T-helper 1 cell treated with Interleukin-12 subunit alpha and Interleukin-12 subunit beta and Interleukin-4 antibody, amounts not matched to agents 30 μg/mL and 1 μg/mL, for 36 hours (primary cell): ENCODE measurements at regions not wholly inside any gene's neighbourhood (a gene's known extent, or its start where the extent isn't known, plus 50 kb on each side); places are given as distances from the start of the nearest gene placed in this dataset.

Experiments
- H3K27ac Mint-ChIP-seq: one replicate; pipeline ENCODE4 v1.8.0; 2021; ENCODE audit warnings: mild to moderate bottlenecking, mixed read lengths
- H3K27me3 Mint-ChIP-seq: one replicate; pipeline ENCODE4 v1.8.0; 2021; ENCODE audit warnings: low read depth, mixed read lengths
- H3K36me3 Mint-ChIP-seq: one replicate; pipeline ENCODE4 v1.8.0; 2021; ENCODE audit warnings: low read depth, mixed read lengths
- H3K4me1 Mint-ChIP-seq: one replicate; pipeline ENCODE4 v1.8.0; 2021; ENCODE audit warnings: low read depth, mixed read lengths
- H3K4me3 Mint-ChIP-seq: one replicate; pipeline ENCODE4 v1.8.0; 2021; ENCODE audit warnings: mild to moderate bottlenecking, moderate library complexity, mixed read lengths
- H3K9me3 Mint-ChIP-seq: one replicate; pipeline ENCODE4 v1.8.0; 2021; ENCODE audit warnings: mixed read lengths

- Mint-ChIP-seq H3K9me3 (peaks cover 4% of the 10 kb centered on the region), H3K4me1 (no peaks in the 10 kb centered on the region), H3K4me3 (no peak overlapping the region), H3K27ac (no peak overlapping the region), H3K36me3 (no peaks in the 10 kb centered on the region), H3K27me3 (no peaks in the 10 kb centered on the region)
These were observed 451.7 kb downstream of the DNAJB9 start for GRCh38 chr7:109021390-109021789.

GRCh38 chr7:109029866-109030265 lies 460.2 kb downstream of the DNAJB9 start:
- no peaks in the 10 kb centered on the region for H3K4me1 Mint-ChIP-seq
- H3K36me3 Mint-ChIP-seq, result no peaks in the 10 kb centered on the region
- no peaks in the 10 kb centered on the region for H3K27me3 Mint-ChIP-seq
- H3K27ac Mint-ChIP-seq, result no peak overlapping the region
- H3K4me3 Mint-ChIP-seq, result no peak overlapping the region
- peaks cover 10% of the 10 kb centered on the region for H3K9me3 Mint-ChIP-seq

GRCh38 chr7:109044691-109045090 lies 475.0 kb downstream of the DNAJB9 start:
- peaks cover 11% of the 10 kb centered on the region for H3K9me3 Mint-ChIP-seq
- no peak overlapping the region for H3K4me3 Mint-ChIP-seq
- no peaks in the 10 kb centered on the region for H3K27me3 Mint-ChIP-seq
- no peaks in the 10 kb centered on the region for H3K36me3 Mint-ChIP-seq
- H3K4me1 Mint-ChIP-seq, result no peaks in the 10 kb centered on the region
- H3K27ac Mint-ChIP-seq, result no peak overlapping the region

- no peaks in the 10 kb centered on the region for H3K4me1 Mint-ChIP-seq
- H3K36me3 Mint-ChIP-seq, result no peaks in the 10 kb centered on the region
- H3K9me3 Mint-ChIP-seq, result no peaks in the 10 kb centered on the region
- H3K27me3 Mint-ChIP-seq, result no peaks in the 10 kb centered on the region
- H3K27ac Mint-ChIP-seq, result no peak overlapping the region
- H3K4me3 Mint-ChIP-seq, result no peak overlapping the region
These were observed 479.7 kb downstream of the DNAJB9 start for GRCh38 chr7:109049366-109049765.

- H3K27me3 Mint-ChIP-seq, result no peaks in the 10 kb centered on the region
- H3K9me3 Mint-ChIP-seq, result no peaks in the 10 kb centered on the region
- no peak overlapping the region for H3K27ac Mint-ChIP-seq
- H3K4me1 Mint-ChIP-seq, result no peaks in the 10 kb centered on the region
- no peaks in the 10 kb centered on the region for H3K36me3 Mint-ChIP-seq
- no peak overlapping the region for H3K4me3 Mint-ChIP-seq
These were observed 489.4 kb downstream of the DNAJB9 start for GRCh38 chr7:109059089-109059488.

- no peaks in the 10 kb centered on the region for H3K9me3 Mint-ChIP-seq
These were observed 493.1 kb downstream of the DNAJB9 start for GRCh38 chr7:109062798-109063197.

GRCh38 chr7:109073543-109073942 lies 503.9 kb downstream of the DNAJB9 start:
- H3K27ac Mint-ChIP-seq, result no peak overlapping the region
- no peaks in the 10 kb centered on the region for H3K9me3 Mint-ChIP-seq
- H3K27me3 Mint-ChIP-seq, result no peaks in the 10 kb centered on the region
- no peaks in the 10 kb centered on the region for H3K4me1 Mint-ChIP-seq
- H3K4me3 Mint-ChIP-seq, result no peak overlapping the region
- no peaks in the 10 kb centered on the region for H3K36me3 Mint-ChIP-seq

More at GRCh38 chr7:109062798-109063197, 493.1 kb downstream of the DNAJB9 start:
- no peaks in the 10 kb centered on the region for H3K4me1 Mint-ChIP-seq
- H3K27ac Mint-ChIP-seq, result no peak overlapping the region
- no peak overlapping the region for H3K4me3 Mint-ChIP-seq
- H3K27me3 Mint-ChIP-seq, result no peaks in the 10 kb centered on the region
- H3K36me3 Mint-ChIP-seq, result no peaks in the 10 kb centered on the region

- no peak overlapping the region for H3K4me3 Mint-ChIP-seq
- H3K27ac Mint-ChIP-seq, result no peak overlapping the region
- no peaks in the 10 kb centered on the region for H3K4me1 Mint-ChIP-seq
- H3K36me3 Mint-ChIP-seq, result no peaks in the 10 kb centered on the region
- no peaks in the 10 kb centered on the region for H3K27me3 Mint-ChIP-seq
- H3K9me3 Mint-ChIP-seq, result no peaks in the 10 kb centered on the region
These were observed 506.8 kb downstream of the DNAJB9 start for GRCh38 chr7:109076396-109076972.

- H3K27me3 Mint-ChIP-seq, result no peaks in the 10 kb centered on the region
- H3K4me3 Mint-ChIP-seq, result no peak overlapping the region
- peaks cover 5% of the 10 kb centered on the region for H3K9me3 Mint-ChIP-seq
- H3K36me3 Mint-ChIP-seq, result no peaks in the 10 kb centered on the region
- H3K27ac Mint-ChIP-seq, result no peak overlapping the region
- H3K4me1 Mint-ChIP-seq, result no peaks in the 10 kb centered on the region
These were observed 521.4 kb downstream of the DNAJB9 start for GRCh38 chr7:109091042-109091441.

GRCh38 chr7:109092268-109092667 lies 522.6 kb downstream of the DNAJB9 start:
- peaks cover 2% of the 10 kb centered on the region for H3K9me3 Mint-ChIP-seq
- no peaks in the 10 kb centered on the region for H3K36me3 Mint-ChIP-seq

GRCh38 chr7:109101332-109101731 lies 531.7 kb downstream of the DNAJB9 start:
- Mint-ChIP-seq H3K4me1 (no peaks in the 10 kb centered on the region), H3K27ac (no peak overlapping the region), H3K4me3 (no peak overlapping the region), H3K27me3 (no peaks in the 10 kb centered on the region), H3K36me3 (no peaks in the 10 kb centered on the region), H3K9me3 (no peaks in the 10 kb centered on the region)

More at GRCh38 chr7:109092268-109092667, 522.6 kb downstream of the DNAJB9 start:
- Mint-ChIP-seq H3K4me1 (no peaks in the 10 kb centered on the region), H3K27ac (no peak overlapping the region), H3K27me3 (no peaks in the 10 kb centered on the region), H3K4me3 (no peak overlapping the region)

- H3K36me3 Mint-ChIP-seq, result no peaks in the 10 kb centered on the region
- H3K27ac Mint-ChIP-seq, result no peak overlapping the region
- H3K4me1 Mint-ChIP-seq, result no peaks in the 10 kb centered on the region
- H3K27me3 Mint-ChIP-seq, result no peaks in the 10 kb centered on the region
- H3K9me3 Mint-ChIP-seq, result peaks cover 4% of the 10 kb centered on the region
- no peak overlapping the region for H3K4me3 Mint-ChIP-seq
These were observed 539.9 kb downstream of the DNAJB9 start for GRCh38 chr7:109109558-109109957.

GRCh38 chr7:109111086-109111485 lies 541.4 kb downstream of the DNAJB9 start:
- Mint-ChIP-seq H3K4me1 (no peaks in the 10 kb centered on the region), H3K27me3 (no peaks in the 10 kb centered on the region), H3K9me3 (peaks cover 4% of the 10 kb centered on the region), H3K4me3 (no peak overlapping the region), H3K27ac (no peak overlapping the region), H3K36me3 (no peaks in the 10 kb centered on the region)

GRCh38 chr7:109121599-109122300 lies 552.1 kb downstream of the DNAJB9 start:
- Mint-ChIP-seq H3K27ac (no peak overlapping the region), H3K36me3 (no peaks in the 10 kb centered on the region), H3K4me3 (no peak overlapping the region), H3K9me3 (no peaks in the 10 kb centered on the region), H3K4me1 (no peaks in the 10 kb centered on the region), H3K27me3 (no peaks in the 10 kb centered on the region)

- H3K27ac Mint-ChIP-seq, result no peak overlapping the region
These were observed 555.3 kb downstream of the DNAJB9 start for GRCh38 chr7:109125001-109125400.

More at GRCh38 chr7:109125001-109125400, 555.3 kb downstream of the DNAJB9 start:
- no peak overlapping the region for H3K4me3 Mint-ChIP-seq
- H3K36me3 Mint-ChIP-seq, result no peaks in the 10 kb centered on the region
- H3K9me3 Mint-ChIP-seq, result no peaks in the 10 kb centered on the region
- no peaks in the 10 kb centered on the region for H3K27me3 Mint-ChIP-seq
- H3K4me1 Mint-ChIP-seq, result no peaks in the 10 kb centered on the region
